Mesodermal cell (in vitro differentiated cells): ENCODE measurements at regions not wholly inside any gene's neighbourhood (a gene's known extent, or its start where the extent isn't known, plus 50 kb on each side); places are given as distances from the start of the nearest gene placed in this dataset.

ENCODE experiments used
- H3K27ac ChIP-seq: 2 replicates; pipeline ENCODE4 v1.7.0; 2013; ENCODE audit warnings: mild to moderate bottlenecking, low read depth, low read length, moderate library complexity; ENCODE audit not compliant: severe bottlenecking
- H3K36me3 ChIP-seq: 2 replicates; pipeline ENCODE4 v1.7.1; 2013; ENCODE audit warnings: mild to moderate bottlenecking, low read length, moderate library complexity; ENCODE audit not compliant: control insufficient read depth, insufficient read depth
- H3K4me1 ChIP-seq: one replicate; pipeline ENCODE4 v1.7.1; 2013; ENCODE audit warnings: mild to moderate bottlenecking, low read length; ENCODE audit not compliant: insufficient read depth, control insufficient read depth, poor library complexity, severe bottlenecking
- H3K4me3 ChIP-seq: 2 replicates; pipeline ENCODE4 v1.7.0; 2013; ENCODE audit warnings: low read length, control low read depth, mild to moderate bottlenecking; ENCODE audit not compliant: insufficient read depth, poor library complexity, severe bottlenecking; ENCODE audit errors: extremely low read depth
- H3K9me3 ChIP-seq: 2 replicates; pipeline ENCODE4 v1.7.1; 2013; ENCODE audit warnings: mild to moderate bottlenecking, low read length, moderate library complexity; ENCODE audit not compliant: control insufficient read depth
- WGBS, 2 experiments: methylation state at CpG; one replicate each; pipeline ENCODE4 v1.1.5; 2013; ENCODE audit warnings: missing lambda C conversion rate in 2 of 2; ENCODE audit not compliant: insufficient coverage in 2 of 2; 5-methylcytosine and 5-hydroxymethylcytosine counted together

GRCh38 chr5:115375893-115376292 is 79.4 kb upstream of the CCDC112 start:
- H3K4me3 ChIP-seq, result no peak overlapping the region
- H3K9me3 ChIP-seq, result no peaks in the 10 kb centered on the region
- H3K4me1 ChIP-seq, result no peaks in the 10 kb centered on the region
- H3K36me3 ChIP-seq, result no peaks in the 10 kb centered on the region
- 94 to 100% methylated on average over 4 to 5 of the region's 5 CpGs for WGBS, 2 experiments
- H3K27ac ChIP-seq, result no peak overlapping the region

- Histone ChIP-seq H3K36me3 (no peaks in the 10 kb centered on the region), H3K9me3 (no peaks in the 10 kb centered on the region), H3K4me1 (no peaks in the 10 kb centered on the region), H3K27ac (no peak overlapping the region), H3K4me3 (no peak overlapping the region)
- 100% methylated on average over 1 of the region's 3 CpGs; no CpG with 5 or more reads in 1 of the 2 experiments for WGBS, 2 experiments
Measured at GRCh38 chr5:115374057-115374775, 77.8 kb upstream of the CCDC112 start.

GRCh38 chr5:115372146-115372545 is 75.7 kb upstream of the CCDC112 start:
- Histone ChIP-seq H3K36me3 (no peaks in the 10 kb centered on the region), H3K27ac (no peak overlapping the region), H3K4me3 (no peak overlapping the region), H3K4me1 (no peaks in the 10 kb centered on the region), H3K9me3 (no peaks in the 10 kb centered on the region)
- 59 to 67% methylated on average over 1 to 2 of the region's 2 CpGs for whole genome bisulfite sequencing, 2 experiments

GRCh38 chr5:115369430-115370144 is 73.1 kb upstream of the CCDC112 start:
- Histone ChIP-seq H3K9me3 (no peaks in the 10 kb centered on the region), H3K4me3 (no peak overlapping the region), H3K27ac (no peak overlapping the region), H3K36me3 (no peaks in the 10 kb centered on the region), H3K4me1 (peaks cover 15% of the 10 kb centered on the region)
- WGBS, 2 experiments, result 75 to 79% methylated on average over 8 to 12 of the region's 12 CpGs

- Histone ChIP-seq H3K4me3 (no peak overlapping the region), H3K27ac (peak overlapping the region; percentile 88), H3K9me3 (no peaks in the 10 kb centered on the region), H3K36me3 (no peaks in the 10 kb centered on the region), H3K4me1 (peaks cover 15% of the 10 kb centered on the region)
- WGBS, 2 experiments, result 0% methylated on average over 1 of the region's 2 CpGs; no CpG with 5 or more reads in 1 of the 2 experiments
Measured at GRCh38 chr5:115366223-115366622, 69.8 kb upstream of the CCDC112 start.

GRCh38 chr5:115363879-115364278 is 67.4 kb upstream of the CCDC112 start:
- Histone ChIP-seq H3K36me3 (no peaks in the 10 kb centered on the region), H3K4me3 (no peak overlapping the region), H3K27ac (no peak overlapping the region), H3K4me1 (peaks cover 23% of the 10 kb centered on the region), H3K9me3 (no peaks in the 10 kb centered on the region)
- 77 to 78% methylated on average over 3 to 4 of the region's 4 CpGs for WGBS, 2 experiments

GRCh38 chr5:115360046-115360685 is 63.7 kb upstream of the CCDC112 start:
- Histone ChIP-seq H3K4me1 (peaks cover 8% of the 10 kb centered on the region), H3K9me3 (no peaks in the 10 kb centered on the region), H3K4me3 (no peak overlapping the region), H3K27ac (peak overlapping the region; percentile 25), H3K36me3 (no peaks in the 10 kb centered on the region)
- 82 to 87% methylated on average over 3 to 5 of the region's 5 CpGs for WGBS, 2 experiments

- no peak overlapping the region for H3K27ac ChIP-seq
- no peaks in the 10 kb centered on the region for H3K36me3 ChIP-seq
- 92 to 100% methylated on average over 1 to 2 of the region's 4 CpGs for WGBS, 2 experiments
- peaks cover 10% of the 10 kb centered on the region for H3K9me3 ChIP-seq
- H3K4me3 ChIP-seq, result no peak overlapping the region
- H3K4me1 ChIP-seq, result peaks cover 8% of the 10 kb centered on the region
Measured at GRCh38 chr5:115355767-115356381, 59.4 kb upstream of the CCDC112 start.

GRCh38 chr5:115355095-115355494 is 58.6 kb upstream of the CCDC112 start:
- Histone ChIP-seq H3K27ac (no peak overlapping the region), H3K4me1 (peaks cover 2% of the 10 kb centered on the region), H3K4me3 (no peak overlapping the region), H3K36me3 (no peaks in the 10 kb centered on the region), H3K9me3 (peaks cover 10% of the 10 kb centered on the region)
- WGBS, 2 experiments, result 86 to 100% methylated on average over 1 of the region's 1 CpG

GRCh38 chr5:115354246-115354645 is 57.8 kb upstream of the CCDC112 start:
- Histone ChIP-seq H3K4me3 (no peak overlapping the region), H3K36me3 (no peaks in the 10 kb centered on the region), H3K27ac (no peak overlapping the region), H3K4me1 (no peaks in the 10 kb centered on the region), H3K9me3 (peaks cover 10% of the 10 kb centered on the region)
- WGBS, 2 experiments, result 90 to 92% methylated on average over 4 to 5 of the region's 5 CpGs
